Prostate gland (tissue), 2 donors: ENCODE measurements at regions not wholly inside any gene's neighbourhood (a gene's known extent, or its start where the extent isn't known, plus 50 kb on each side); places are given as distances from the start of the nearest gene placed in this dataset.

ENCODE experiments used
- POLR2A ChIP-seq: fragments of 450-650 bp; IDR thresholded peaks from one replicate; pipeline ENCODE4 v1.6.1; 2016; ENCODE audit warnings: antibody characterized with exemption, mild to moderate bottlenecking
- TF ChIP-seq, protein P1 (sequence below), 4 experiments: fragments of 200-600 bp in 2 of 4; fragments of 450-650 bp in 2 of 4; sonication (generic) in 2 of 4; IDR thresholded peaks; 1 replicate in 3 of 4; 2 replicates in 1 of 4; pipeline ENCODE4 v1.5.1; 2016 to 2019; ENCODE audit warnings: antibody characterized with exemption in 4 of 4, mild to moderate bottlenecking in 2 of 4, moderate library complexity in 2 of 4

DNA sequence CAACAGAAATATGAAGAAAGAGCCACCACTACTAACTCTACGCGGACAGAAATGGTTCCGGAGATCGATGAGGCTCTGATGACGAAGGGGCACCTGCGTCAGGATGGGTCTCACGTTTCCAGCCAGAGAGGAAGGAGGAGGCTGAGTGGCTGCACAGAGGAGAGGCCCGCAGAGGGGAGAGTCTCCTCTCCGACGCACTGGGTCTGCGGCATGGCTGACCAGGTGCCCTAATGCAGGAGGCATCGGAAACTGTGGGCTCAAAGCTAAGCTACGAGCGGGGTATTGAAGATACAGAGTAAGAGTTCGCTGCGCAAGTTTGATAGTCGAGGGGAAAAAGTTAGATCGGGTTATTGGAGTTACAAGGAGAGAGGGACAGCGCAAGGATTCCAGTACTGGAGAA, 69.9 kb downstream of the TTLL2 start:
- TF ChIP-seq, protein P1, sequence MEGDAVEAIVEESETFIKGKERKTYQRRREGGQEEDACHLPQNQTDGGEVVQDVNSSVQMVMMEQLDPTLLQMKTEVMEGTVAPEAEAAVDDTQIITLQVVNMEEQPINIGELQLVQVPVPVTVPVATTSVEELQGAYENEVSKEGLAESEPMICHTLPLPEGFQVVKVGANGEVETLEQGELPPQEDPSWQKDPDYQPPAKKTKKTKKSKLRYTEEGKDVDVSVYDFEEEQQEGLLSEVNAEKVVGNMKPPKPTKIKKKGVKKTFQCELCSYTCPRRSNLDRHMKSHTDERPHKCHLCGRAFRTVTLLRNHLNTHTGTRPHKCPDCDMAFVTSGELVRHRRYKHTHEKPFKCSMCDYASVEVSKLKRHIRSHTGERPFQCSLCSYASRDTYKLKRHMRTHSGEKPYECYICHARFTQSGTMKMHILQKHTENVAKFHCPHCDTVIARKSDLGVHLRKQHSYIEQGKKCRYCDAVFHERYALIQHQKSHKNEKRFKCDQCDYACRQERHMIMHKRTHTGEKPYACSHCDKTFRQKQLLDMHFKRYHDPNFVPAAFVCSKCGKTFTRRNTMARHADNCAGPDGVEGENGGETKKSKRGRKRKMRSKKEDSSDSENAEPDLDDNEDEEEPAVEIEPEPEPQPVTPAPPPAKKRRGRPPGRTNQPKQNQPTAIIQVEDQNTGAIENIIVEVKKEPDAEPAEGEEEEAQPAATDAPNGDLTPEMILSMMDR (IDR thresholded peaks at IDR 0.05), result no peak
- no peak for TF ChIP-seq POLR2A
